ENCODE measurements at regions not wholly inside any gene's neighbourhood (a gene's known extent, or its start where the extent isn't known, plus 50 kb on each side); places are given as distances from the start of the nearest gene placed in this dataset.
A peak's percentile ranks its signal among the peaks of the same experiment; 100 is the strongest.

- CTCF ChIA-PET: no interaction called here
- H4K5ac ChIP-seq (ENCODE audit: low read depth, low read length): peak overlapping the region; percentile 33; the same call in 1 of the 2 replicates
- dilution Hi-C loops (cut with HindIII; ENCODE audit: low sequenced_read_pairs, unreplicated experiment) (no loop called here), in situ Hi-C loops (cut with MboI; ENCODE audit: low sequenced_read_pairs) (no loop called here), intact Hi-C loops (cut with micrococcal nuclease) (no loop called here)
- H3K36me3 ChIP-seq (ENCODE audit: control insufficient read depth, insufficient read depth, low read length): no peaks in the 10 kb centered on the region
- no peak overlapping the region for H3K27ac ChIP-seq (ENCODE audit: insufficient read depth, low read length)
- no CpG with 5 or more reads among the region's 1 CpG for WGBS, 2 experiments (ENCODE audit: extremely low coverage in 2 of 2, insufficient read length in 1 of 2)
- H3K4me3 ChIP-seq (ENCODE audit: insufficient read depth, low read depth, low read length): no peak overlapping the region
- BruUV-seq (replicated peaks): no TSS peak
- peaks cover 15% of the 10 kb centered on the region for H3K4me1 ChIP-seq (ENCODE audit: control insufficient read depth, insufficient read depth, low read length)
- POLR2A ChIA-PET (ENCODE audit: unreplicated experiment): interaction anchor here (0.6 kb wide), 1 partner anchor 722 kb away, joined by 3 read pairs; no protein-coding TSS in a partner anchor
- TF ChIP-seq POLR2A (IDR thresholded peaks at IDR 0.05; ENCODE audit: low read depth, low read length) (no peak), USF2 (IDR thresholded peaks at IDR 0.05; ENCODE audit: low read depth, low read length) (no peak), SMC3 (IDR thresholded peaks at IDR 0.05; ENCODE audit: low read depth, low read length) (no peak), FOS (IDR thresholded peaks at IDR 0.05; ENCODE audit: low read depth, low read length) (no peak), CEBPB (IDR thresholded peaks at IDR 0.05; ENCODE audit: low read depth, low read length) (no peak), CHD1 (IDR thresholded peaks at IDR 0.05; ENCODE audit: low read depth, low read length) (no peak), RFX5 (IDR thresholded peaks at IDR 0.05; ENCODE audit: low read depth, low read length) (no peak), BHLHE40 (IDR thresholded peaks at IDR 0.05; ENCODE audit: low read depth, low read length) (no peak), MAZ (IDR thresholded peaks at IDR 0.05; ENCODE audit: borderline replicate concordance, low read depth, low read length) (no peak), MXI1 (IDR thresholded peaks at IDR 0.05; ENCODE audit: borderline replicate concordance, low read depth, low read length) (no peak), RAD21 (IDR thresholded peaks at IDR 0.05; ENCODE audit: low read length) (no peak), MAFK (IDR thresholded peaks at IDR 0.05; ENCODE audit: low read depth, low read length) (no peak), RCOR1 (IDR thresholded peaks at IDR 0.05; ENCODE audit: insufficient replicate concordance, low read length) (no peak), NFE2L2 (IDR thresholded peaks at IDR 0.05; ENCODE audit: low read depth, low read length) (no peak), CTCF (conservative IDR thresholded peaks at IDR 0.05; ENCODE audit: low read depth, low read length) (no peak)
- TF ChIP-seq, protein P1, sequence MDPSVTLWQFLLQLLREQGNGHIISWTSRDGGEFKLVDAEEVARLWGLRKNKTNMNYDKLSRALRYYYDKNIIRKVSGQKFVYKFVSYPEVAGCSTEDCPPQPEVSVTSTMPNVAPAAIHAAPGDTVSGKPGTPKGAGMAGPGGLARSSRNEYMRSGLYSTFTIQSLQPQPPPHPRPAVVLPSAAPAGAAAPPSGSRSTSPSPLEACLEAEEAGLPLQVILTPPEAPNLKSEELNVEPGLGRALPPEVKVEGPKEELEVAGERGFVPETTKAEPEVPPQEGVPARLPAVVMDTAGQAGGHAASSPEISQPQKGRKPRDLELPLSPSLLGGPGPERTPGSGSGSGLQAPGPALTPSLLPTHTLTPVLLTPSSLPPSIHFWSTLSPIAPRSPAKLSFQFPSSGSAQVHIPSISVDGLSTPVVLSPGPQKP (IDR thresholded peaks at IDR 0.05; ENCODE audit: borderline replicate concordance, low read depth, low read length): no peak
- peak overlapping the region; percentile 68; the same call in 1 of the 2 replicates for H3K18ac ChIP-seq (ENCODE audit: low read depth, low read length)
- no peak overlapping the region for H2AFZ ChIP-seq (replicated peaks; ENCODE audit: low read length, poor library complexity)
- H2BK120ac ChIP-seq (ENCODE audit: low read depth, low read length): peak overlapping the region; percentile 78; the same call in 1 of the 2 replicates
- H3K4me2 ChIP-seq (ENCODE audit: low read depth, low read length): no peak overlapping the region
- no peak overlapping the region for H3K23ac ChIP-seq (ENCODE audit: low read depth, low read length)
- no peaks in the 10 kb centered on the region for H3K27me3 ChIP-seq (ENCODE audit: control insufficient read depth, insufficient read depth, low read length)
- no peak overlapping the region for H2AK9ac ChIP-seq (replicated peaks; ENCODE audit: low read depth, low read length, poor library complexity)
- no peaks in the 10 kb centered on the region for H3K9me3 ChIP-seq (ENCODE audit: control insufficient read depth, insufficient read depth, low read length)
- no peak for DNase-seq
- no peak overlapping the region for H3K56ac ChIP-seq (ENCODE audit: extremely low read depth, insufficient read depth, low read length)
- no peak overlapping the region; a peak in 1 of 4 replicates for H4K8ac ChIP-seq (ENCODE audit: low read depth in 2 of 2, low read length in 2 of 2)
- H2BK15ac ChIP-seq (ENCODE audit: low read depth, low read length): peak overlapping the region; percentile 49; the same call in 1 of the 3 replicates
- H4K91ac ChIP-seq (ENCODE audit: insufficient read depth, low read depth, low read length): peak overlapping the region; percentile 82; the same call in 1 of the 2 replicates
- H3K14ac ChIP-seq (replicated peaks; ENCODE audit: low read depth, low read length): peak overlapping the region; percentile 52; the same call in 1 of the 2 replicates
- no peaks in the 10 kb centered on the region for H3K79me1 ChIP-seq (ENCODE audit: low read depth in 1 of 2, low read length in 2 of 2)
- H4K20me1 ChIP-seq (ENCODE audit: insufficient read depth, low read length): no peaks in the 10 kb centered on the region
- H2AK5ac ChIP-seq (ENCODE audit: low read depth, low read length): peak overlapping the region; percentile 69; the same call in 1 of the 2 replicates
- H2BK5ac ChIP-seq (ENCODE audit: low read depth, low read length, poor library complexity, severe bottlenecking): no peak overlapping the region
- peaks cover 6% of the 10 kb centered on the region; the same call in 1 of the 2 replicates for H3K9me1 ChIP-seq (ENCODE audit: insufficient read depth, low read length)
- peak overlapping the region; percentile 74 for H3K4ac ChIP-seq (ENCODE audit: low read depth, low read length)
- peak overlapping the region; percentile 89; the same call in 1 of the 2 replicates for H2BK20ac ChIP-seq (ENCODE audit: low read depth, low read length)
- H3K9ac ChIP-seq (ENCODE audit: low read depth, low read length): no peak overlapping the region
- no peak for ATAC-seq (ENCODE audit: low read depth)
Observed at GRCh38 chr16:51869176-51869575, 677.8 kb downstream of the TOX3 start.

All from IMR-90 (cell line).